OCI-LY1 (cell line): ENCODE measurements at regions not wholly inside any gene's neighbourhood (a gene's known extent, or its start where the extent isn't known, plus 50 kb on each side); places are given as distances from the start of the nearest gene placed in this dataset.

Experiments
- EZH2 ChIP-seq: fragments of 200-600 bp; sonication (generic), shearing (Covaris generic); IDR thresholded peaks from 2 replicates; pipeline ENCODE4 v1.8.0; 2017; ENCODE audit warnings: borderline replicate concordance, mixed run types, mild to moderate bottlenecking, antibody characterized with exemption, low read length, moderate library complexity, mixed read lengths
- TF ChIP-seq, protein P1 (sequence below): fragments of 200-600 bp; sonication (generic), shearing (Covaris generic); IDR thresholded peaks from 2 replicates; pipeline ENCODE4 v1.5.1; 2017; ENCODE audit warnings: mild to moderate bottlenecking, antibody characterized with exemption, low read length, moderate library complexity, mixed read lengths

GRCh38 chr2:22126978-22127377 lies 1003.2 kb downstream of the TDRD15 start:
- no peak for TF ChIP-seq EZH2
- TF ChIP-seq, protein P1, sequence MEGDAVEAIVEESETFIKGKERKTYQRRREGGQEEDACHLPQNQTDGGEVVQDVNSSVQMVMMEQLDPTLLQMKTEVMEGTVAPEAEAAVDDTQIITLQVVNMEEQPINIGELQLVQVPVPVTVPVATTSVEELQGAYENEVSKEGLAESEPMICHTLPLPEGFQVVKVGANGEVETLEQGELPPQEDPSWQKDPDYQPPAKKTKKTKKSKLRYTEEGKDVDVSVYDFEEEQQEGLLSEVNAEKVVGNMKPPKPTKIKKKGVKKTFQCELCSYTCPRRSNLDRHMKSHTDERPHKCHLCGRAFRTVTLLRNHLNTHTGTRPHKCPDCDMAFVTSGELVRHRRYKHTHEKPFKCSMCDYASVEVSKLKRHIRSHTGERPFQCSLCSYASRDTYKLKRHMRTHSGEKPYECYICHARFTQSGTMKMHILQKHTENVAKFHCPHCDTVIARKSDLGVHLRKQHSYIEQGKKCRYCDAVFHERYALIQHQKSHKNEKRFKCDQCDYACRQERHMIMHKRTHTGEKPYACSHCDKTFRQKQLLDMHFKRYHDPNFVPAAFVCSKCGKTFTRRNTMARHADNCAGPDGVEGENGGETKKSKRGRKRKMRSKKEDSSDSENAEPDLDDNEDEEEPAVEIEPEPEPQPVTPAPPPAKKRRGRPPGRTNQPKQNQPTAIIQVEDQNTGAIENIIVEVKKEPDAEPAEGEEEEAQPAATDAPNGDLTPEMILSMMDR = no peak
